Stimulated activated CD4-positive, alpha-beta T cell treated with anti-CD3 and anti-CD28 coated beads, Interleukin-1b, Interleukin-23, amount 100 ng/mL, for 24 hours (primary cell): ENCODE measurements at regions not wholly inside any gene's neighbourhood (a gene's known extent, or its start where the extent isn't known, plus 50 kb on each side); places are given as distances from the start of the nearest gene placed in this dataset.
"Not testable (repeated sequence)": the region's sequence is repeated elsewhere in the genome, so short reads cannot be mapped to it uniquely, and the experiment has no call there.

Experiments used
- DNase-seq, 4 experiments: peaks; one replicate each; pipeline ENCODE4 v3.0.0-alpha.2; 2020; ENCODE audit warnings: low read depth in 4 of 4, low spot score in 1 of 4

- DNase-seq, result not testable (repeated sequence)
Measured at GRCh38 chrX:3872226-3872879, 158.9 kb upstream of the PRKX start.

DNA sequence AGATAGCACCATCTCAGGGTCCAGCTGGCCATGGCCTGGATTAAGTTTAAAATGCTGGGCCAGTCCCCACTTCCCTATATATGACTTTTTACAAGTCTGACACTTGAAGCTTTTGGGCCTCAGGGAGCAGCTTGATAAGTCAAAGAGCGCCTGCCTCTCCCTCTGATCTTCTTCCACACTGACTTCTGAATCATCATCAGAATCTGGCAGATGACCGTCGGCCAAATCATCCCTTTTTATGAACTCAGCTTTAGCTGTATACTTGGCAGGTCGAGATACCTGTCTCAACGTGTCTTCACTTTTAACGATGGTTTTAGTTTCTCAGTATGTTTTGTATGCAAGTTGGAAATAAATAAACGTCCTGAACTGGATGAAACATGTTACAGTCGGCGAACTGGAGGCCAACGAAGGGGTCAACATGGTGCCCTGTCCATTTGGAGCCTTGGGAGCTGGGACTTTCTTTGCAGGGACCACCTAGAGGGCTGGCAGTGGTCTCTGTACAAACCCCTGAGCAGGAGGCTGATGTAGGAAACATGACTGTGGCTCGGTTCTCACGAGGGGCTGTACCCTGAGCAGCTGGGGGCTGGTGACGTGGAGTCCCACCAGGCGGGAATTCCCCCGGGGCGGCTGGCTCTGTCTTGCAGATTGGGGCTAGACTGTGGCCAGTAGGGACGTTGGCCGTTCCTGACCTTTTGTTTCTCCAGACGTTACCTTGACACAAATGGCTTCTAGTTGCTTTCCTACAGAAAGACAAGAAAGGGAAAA, 153.8 kb upstream of the PRKX start:
- DNase-seq, result not testable (repeated sequence)

- not testable (repeated sequence) for DNase-seq
Measured at GRCh38 chrX:3858332-3858731, 144.9 kb upstream of the PRKX start.

DNA sequence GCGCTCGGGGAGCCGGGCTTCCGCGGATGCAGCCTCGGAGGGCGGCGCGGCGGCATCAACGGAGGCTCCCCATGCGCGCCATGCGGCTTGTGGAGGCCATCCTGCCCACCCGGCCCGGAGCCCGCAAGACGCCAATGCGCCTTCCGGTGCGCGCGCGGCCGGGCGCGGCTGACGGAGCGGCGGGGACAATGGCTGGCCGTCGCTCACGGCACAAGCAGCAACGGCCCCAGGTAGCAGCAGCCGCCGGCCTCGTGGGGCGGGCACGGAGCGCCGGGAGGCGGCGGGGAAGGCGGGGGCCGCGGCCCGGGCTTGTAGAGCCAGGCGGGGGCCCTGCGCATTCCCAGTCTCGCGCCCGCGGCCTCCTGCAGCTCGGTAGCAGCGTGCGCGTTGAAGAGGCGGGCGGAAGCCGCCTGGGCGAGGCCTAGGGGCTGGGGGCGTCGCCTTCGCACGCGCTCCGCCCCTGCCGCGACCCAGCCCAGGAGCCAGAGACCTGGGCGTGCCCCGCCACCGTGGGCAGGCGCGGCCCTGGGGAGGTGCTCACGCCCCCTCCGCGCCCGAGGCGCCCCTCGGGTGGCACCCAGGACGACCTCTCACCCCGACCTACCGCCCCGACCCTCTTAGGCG, 130.2 kb upstream of the PRKX start:
- DNase-seq, result not testable (repeated sequence)

DNA sequence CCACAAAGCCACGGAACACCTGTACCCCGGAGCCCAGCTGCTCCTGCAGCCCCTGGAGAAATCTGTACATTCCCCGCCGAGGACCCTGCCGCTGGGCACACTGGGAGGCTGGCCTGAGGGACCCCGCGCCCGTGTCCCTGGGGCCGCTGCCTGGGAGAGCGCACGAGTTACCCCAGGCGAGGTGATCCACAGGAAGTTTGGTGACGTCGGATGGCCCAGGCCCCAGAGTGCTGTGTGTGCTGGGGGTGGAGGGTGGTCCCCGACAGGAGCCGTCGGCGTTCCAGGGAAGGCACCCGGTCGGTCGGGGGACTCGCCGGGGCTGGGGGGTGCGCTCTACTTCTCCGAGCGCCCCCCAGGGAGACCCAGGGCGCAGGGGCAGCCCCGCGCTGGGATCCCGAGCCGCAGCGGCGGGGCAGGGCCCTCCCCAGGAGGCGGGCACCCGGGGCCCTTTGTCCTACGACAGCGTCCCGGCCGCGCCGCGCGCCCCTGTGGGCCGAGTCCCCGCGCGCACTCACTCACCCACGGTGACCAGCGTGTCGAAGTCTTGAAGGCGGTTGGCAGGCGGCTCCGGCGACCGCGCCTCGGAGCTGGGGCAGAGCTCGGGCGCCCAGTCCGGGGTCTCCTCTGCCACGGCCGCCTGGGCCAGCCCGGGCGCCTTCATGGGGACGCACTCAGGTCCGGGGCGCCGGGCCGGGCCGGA, 129.5 kb upstream of the PRKX start:
- peak in 3 of 4 experiments; percentile 1 to 4 (median 2) for DNase-seq

DNA sequence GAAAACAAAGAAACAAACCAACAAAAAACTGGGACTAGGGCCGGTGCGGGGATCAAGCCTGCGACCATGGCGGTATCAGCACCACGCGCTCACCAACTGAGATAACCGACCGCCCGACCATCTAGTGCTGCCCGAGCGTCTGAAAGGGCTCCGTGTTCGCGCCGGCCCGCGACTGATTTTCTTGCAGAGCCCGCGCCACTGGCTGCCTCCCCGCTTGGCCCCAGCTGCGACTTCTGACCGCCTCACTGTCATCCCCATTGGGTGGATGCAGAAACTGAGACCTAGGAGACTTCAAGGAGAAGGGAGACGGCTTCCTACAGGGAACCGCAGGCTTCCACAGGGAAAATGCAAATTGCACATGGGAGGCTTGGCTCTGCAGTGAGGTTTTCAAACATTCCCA, 125.3 kb upstream of the PRKX start:
- not testable (repeated sequence) for DNase-seq

GRCh38 chrX:3837958-3838643, 124.7 kb upstream of the PRKX start:
- not testable (repeated sequence) for DNase-seq

DNA sequence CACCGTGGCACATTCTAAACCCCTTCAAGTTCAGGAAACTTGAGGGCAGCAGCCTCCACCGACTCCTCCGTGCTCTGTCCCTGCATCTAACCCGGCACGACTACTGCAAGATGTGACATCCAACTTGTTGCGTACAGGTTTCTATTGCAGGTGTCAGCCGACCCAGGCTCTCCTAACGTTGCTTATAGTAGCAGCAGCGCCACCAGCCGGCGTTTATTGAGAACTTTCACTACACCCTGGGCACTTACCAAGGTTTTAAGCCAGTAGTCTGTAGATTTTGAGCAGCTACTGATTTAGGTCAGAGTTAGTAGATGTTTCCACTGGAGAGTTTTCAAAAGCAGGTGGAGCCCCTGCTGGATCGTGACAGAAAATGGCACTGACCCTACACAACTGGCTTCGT, 123.8 kb upstream of the PRKX start:
- DNase-seq, result not testable (repeated sequence)

- DNase-seq, result not testable (repeated sequence)
Measured at GRCh38 chrX:3833761-3834542, 120.5 kb upstream of the PRKX start.

- not testable (repeated sequence) for DNase-seq
Measured at GRCh38 chrX:3830020-3830419, 116.6 kb upstream of the PRKX start.

DNA sequence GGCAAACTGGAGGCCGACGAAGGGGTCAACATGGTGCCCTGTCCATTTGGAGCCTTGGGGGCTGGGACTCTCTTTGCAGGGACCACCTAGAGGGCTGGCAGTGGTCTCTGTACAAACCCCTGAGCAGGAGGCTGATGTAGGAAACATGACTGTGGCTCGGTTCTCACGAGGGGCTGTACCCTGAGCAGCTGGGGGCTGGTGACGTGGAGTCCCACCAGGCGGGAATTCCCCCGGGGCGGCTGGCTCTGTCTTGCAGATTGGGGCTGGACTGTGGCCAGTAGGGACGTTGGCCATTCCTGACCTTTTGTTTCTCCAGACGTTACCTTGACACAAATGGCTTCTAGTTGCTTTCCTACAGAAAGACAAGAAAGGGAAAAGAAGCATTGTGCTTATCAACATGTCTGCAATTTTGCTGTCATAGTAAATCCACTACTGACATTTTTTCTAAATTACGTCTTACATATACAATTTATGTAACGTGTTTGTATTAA, 115.6 kb upstream of the PRKX start:
- not testable (repeated sequence) for DNase-seq

DNA sequence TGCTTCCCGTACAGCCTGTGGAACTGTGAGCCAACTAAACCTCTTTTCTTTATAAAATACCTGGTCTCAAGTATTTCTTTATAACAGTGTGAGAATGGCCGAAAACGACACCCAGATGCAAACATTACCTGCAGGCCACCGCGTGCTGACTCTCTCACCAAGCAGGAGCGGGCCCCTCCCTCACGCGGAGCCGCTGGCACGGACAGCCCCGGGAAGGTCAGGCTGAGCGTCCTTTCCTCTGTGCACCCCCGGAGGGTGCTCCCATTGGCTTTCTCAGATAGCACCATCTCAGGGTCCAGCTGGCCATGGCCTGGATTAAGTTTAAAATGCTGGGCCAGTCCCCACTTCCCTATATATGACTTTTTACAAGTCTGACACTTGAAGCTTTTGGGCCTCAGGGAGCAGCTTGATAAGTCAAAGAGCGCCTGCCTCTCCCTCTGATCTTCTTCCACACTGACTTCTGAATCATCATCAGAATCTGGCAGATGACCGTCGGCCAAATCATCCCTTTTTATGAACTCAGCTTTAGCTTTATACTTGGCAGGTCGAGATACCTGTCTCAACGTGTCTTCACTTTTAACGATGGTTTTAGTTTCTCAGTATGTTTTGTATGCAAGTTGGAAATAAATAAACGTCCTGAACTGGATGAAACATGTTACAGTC, 115.1 kb upstream of the PRKX start:
- not testable (repeated sequence) for DNase-seq

DNA sequence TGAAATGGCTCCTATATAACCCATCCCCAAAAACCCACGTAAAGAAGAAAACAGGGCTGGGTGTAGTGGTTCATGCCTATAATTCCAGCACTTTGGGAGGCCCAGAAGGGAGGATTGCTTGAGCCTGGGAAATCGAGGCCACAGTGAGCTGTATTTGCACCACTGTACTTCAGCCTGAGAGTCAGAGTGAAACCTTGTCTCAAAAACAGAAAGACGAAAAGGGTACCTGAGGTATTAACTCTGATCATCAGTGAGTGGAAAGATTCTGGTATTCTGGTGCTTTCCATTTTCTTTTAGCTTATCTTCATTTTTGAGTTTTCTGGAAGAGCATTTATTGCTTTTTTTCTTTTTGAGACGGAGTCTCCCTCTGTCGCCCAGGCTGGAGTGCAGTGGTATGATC, 110.6 kb upstream of the PRKX start:
- not testable (repeated sequence) for DNase-seq

DNA sequence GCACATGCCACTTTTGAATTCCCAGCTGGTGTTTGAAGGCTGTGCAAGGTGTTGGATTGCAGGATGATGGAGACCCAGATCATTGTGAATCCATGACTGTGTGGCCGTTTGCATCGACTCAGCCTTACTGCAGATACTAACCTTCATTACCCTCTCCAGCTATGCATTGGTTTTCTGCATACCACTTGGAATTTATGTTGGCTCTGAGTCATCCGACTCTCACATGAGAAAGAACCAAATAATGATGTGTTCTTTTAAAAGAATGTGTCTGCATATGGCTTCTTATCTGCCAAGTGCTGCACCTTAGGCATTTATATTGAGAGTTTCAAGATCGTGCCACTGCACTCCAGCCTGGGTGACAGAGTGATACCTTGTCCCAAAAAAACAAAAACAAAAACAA, 106.7 kb upstream of the PRKX start:
- no peak for DNase-seq

DNA sequence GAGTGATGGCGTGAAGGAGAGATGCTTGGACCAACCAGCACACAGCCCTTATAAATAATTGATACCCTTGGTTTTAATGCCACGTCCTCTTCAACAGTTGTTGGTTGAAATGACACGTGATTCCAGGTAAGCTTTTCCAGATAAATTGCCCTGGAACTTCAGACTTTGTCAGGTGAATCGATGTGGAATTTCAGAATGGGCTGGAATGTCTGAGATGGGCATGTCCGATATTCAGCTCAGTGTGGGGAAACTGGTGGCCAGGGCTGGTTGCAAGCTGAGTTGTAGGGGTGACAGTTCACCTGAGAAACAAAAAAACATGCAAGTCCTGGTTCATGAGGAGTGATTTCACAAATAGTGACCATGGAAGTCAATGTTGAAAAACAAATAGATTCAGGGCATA, 104.0 kb upstream of the PRKX start:
- DNase-seq, result not testable (repeated sequence)

GRCh38 chrX:3815896-3816664, 102.6 kb upstream of the PRKX start:
- peak in 1 of 4 experiments; percentile 21 for DNase-seq

DNA sequence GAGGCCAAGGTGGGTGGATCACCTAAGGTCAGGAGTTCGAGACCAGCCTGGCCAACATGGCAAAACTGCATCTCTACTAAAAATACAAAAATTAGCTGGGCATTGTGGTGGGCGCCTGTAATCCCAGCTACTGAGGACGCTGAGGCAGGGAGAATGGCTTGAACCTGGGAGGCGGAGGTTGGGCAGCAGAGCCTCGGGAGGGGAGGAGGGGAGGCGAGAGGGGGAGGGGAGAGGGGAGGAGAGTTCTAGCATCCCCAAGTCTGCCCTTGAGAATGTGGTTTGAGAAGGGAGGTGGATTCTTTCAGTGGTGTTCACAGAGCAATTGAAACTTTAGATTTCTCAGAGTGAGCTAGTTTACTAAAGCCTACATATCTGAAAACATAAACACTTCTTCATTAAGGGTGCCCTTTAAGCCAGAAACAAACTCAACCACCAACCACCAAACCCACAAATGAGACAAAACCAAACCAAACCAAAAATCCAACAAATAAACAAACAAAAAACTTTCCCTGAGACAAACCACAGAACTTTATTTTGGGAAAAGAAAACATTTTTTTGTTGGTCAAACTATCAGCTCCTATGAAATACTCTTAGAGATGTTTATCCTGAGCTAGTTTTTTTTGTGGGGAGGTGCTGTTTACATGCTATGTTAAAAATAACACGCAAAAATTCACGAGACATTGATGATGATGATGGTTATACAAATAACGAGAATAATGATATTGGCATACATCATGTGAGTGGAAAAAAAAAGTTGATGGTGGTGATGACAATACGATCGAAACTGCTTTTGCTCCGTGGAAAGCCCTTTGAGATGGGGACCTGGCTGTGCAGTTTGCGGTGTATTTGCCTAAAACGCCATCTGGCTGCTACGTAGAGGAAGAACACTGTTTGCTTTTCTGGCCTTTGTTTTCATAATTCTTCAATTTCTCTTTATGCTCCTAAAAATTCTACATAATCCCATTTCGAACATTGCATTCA, 98.2 kb upstream of the PRKX start:
- peak in 2 of 4 experiments; percentile 9 to 21 for DNase-seq
